Osteoblast (primary cell): ENCODE measurements at regions not wholly inside any gene's neighbourhood (a gene's known extent, or its start where the extent isn't known, plus 50 kb on each side); places are given as distances from the start of the nearest gene placed in this dataset.

Source experiments
- DNase-seq: peaks from one replicate; pipeline ENCODE4 v3.0.0; 2011; ENCODE audit warnings: low spot score, mixed read lengths; ENCODE audit not compliant: insufficient read length; ENCODE audit errors: missing footprints
- H2AFZ ChIP-seq: 2 replicates; pipeline ENCODE4 v1.6.0; 2011; ENCODE audit warnings: mild to moderate bottlenecking, low read length
- H3K27ac ChIP-seq: 2 replicates; pipeline ENCODE4 v1.5.1; 2011; ENCODE audit warnings: mild to moderate bottlenecking, low read depth, low read length, moderate library complexity
- H3K27me3 ChIP-seq: 2 replicates; pipeline ENCODE4 v1.6.0; 2012; ENCODE audit warnings: mild to moderate bottlenecking, control low read depth, inconsistent platforms, low read length, moderate library complexity; ENCODE audit not compliant: insufficient read depth
- H3K36me3 ChIP-seq: 2 replicates; pipeline ENCODE4 v1.5.1; 2011; ENCODE audit warnings: mild to moderate bottlenecking, low read length, control low read depth, moderate library complexity; ENCODE audit not compliant: insufficient read depth
- H3K4me1 ChIP-seq: 2 replicates; pipeline ENCODE4 v1.5.1; 2011; ENCODE audit warnings: mild to moderate bottlenecking, low read length, control low read depth, moderate library complexity; ENCODE audit not compliant: insufficient read depth
- H3K4me2 ChIP-seq: 2 replicates; pipeline ENCODE4 v1.6.0; 2011; ENCODE audit warnings: mild to moderate bottlenecking, low read length; ENCODE audit not compliant: insufficient read depth
- H3K4me3 ChIP-seq: fragments of 200-600 bp; sonication (generic); 3 replicates; pipeline ENCODE4 v1.5.1; 2012; ENCODE audit warnings: mild to moderate bottlenecking, low read length, inconsistent platforms; ENCODE audit not compliant: insufficient read depth
- H3K79me2 ChIP-seq: 2 replicates; pipeline ENCODE4 v1.6.0; 2012; ENCODE audit warnings: mild to moderate bottlenecking, low read length, control low read depth, inconsistent platforms; ENCODE audit not compliant: insufficient read depth
- H3K9me3 ChIP-seq: 2 replicates; pipeline ENCODE4 v1.5.1; 2011; ENCODE audit warnings: low read depth, low read length, control low read depth
- H4K20me1 ChIP-seq: 2 replicates; pipeline ENCODE4 v1.6.0; 2012; ENCODE audit warnings: mild to moderate bottlenecking, low read length, control low read depth; ENCODE audit not compliant: insufficient read depth
- CTCF ChIP-seq: IDR thresholded peaks from 2 replicates; pipeline ENCODE4 v1.5.1; 2011; ENCODE audit warnings: mild to moderate bottlenecking, low read depth, low read length, moderate library complexity; ENCODE audit errors: extremely low read depth

- H4K20me1 ChIP-seq, result no peaks in the 10 kb centered on the region
- H3K79me2 ChIP-seq, result no peaks in the 10 kb centered on the region
- H2AFZ ChIP-seq, result no peak overlapping the region
- no peaks in the 10 kb centered on the region for H3K9me3 ChIP-seq
- no peak for TF ChIP-seq CTCF
- DNase-seq, result no peak
- no peak overlapping the region for H3K4me2 ChIP-seq
- no peak overlapping the region for H3K27ac ChIP-seq
- no peaks in the 10 kb centered on the region for H3K36me3 ChIP-seq
- no peaks in the 10 kb centered on the region for H3K27me3 ChIP-seq
- H3K4me3 ChIP-seq, result no peak overlapping the region
- no peaks in the 10 kb centered on the region for H3K4me1 ChIP-seq
These were observed 191.7 kb upstream of the GBE1 start for GRCh38 chr3:81953111-81953510.

- no peaks in the 10 kb centered on the region for H3K79me2 ChIP-seq
- H3K27ac ChIP-seq, result no peak overlapping the region
- H3K4me3 ChIP-seq, result no peak overlapping the region
- TF ChIP-seq CTCF, result no peak
- H4K20me1 ChIP-seq, result no peaks in the 10 kb centered on the region
- no peaks in the 10 kb centered on the region for H3K4me1 ChIP-seq
- no peaks in the 10 kb centered on the region for H3K9me3 ChIP-seq
- H3K36me3 ChIP-seq, result no peaks in the 10 kb centered on the region
- H2AFZ ChIP-seq, result no peak overlapping the region
- H3K27me3 ChIP-seq, result no peaks in the 10 kb centered on the region
- H3K4me2 ChIP-seq, result no peak overlapping the region
- DNase-seq, result no peak
These were observed 190.7 kb upstream of the GBE1 start for GRCh38 chr3:81952141-81952540.

- Histone ChIP-seq H3K4me2 (no peak overlapping the region), H3K4me1 (no peaks in the 10 kb centered on the region), H3K36me3 (no peaks in the 10 kb centered on the region)
These were observed 190.2 kb upstream of the GBE1 start for GRCh38 chr3:81951636-81952035.

GRCh38 chr3:81951106-81951505 is 189.7 kb upstream of the GBE1 start:
- Histone ChIP-seq H2AFZ (no peak overlapping the region), H3K27me3 (no peaks in the 10 kb centered on the region), H3K4me2 (no peak overlapping the region), H3K4me1 (no peaks in the 10 kb centered on the region), H3K36me3 (no peaks in the 10 kb centered on the region), H3K9me3 (no peaks in the 10 kb centered on the region), H3K79me2 (no peaks in the 10 kb centered on the region), H3K27ac (no peak overlapping the region), H3K4me3 (no peak overlapping the region), H4K20me1 (no peaks in the 10 kb centered on the region)
- TF ChIP-seq CTCF, result no peak
- DNase-seq, result no peak

More at GRCh38 chr3:81951636-81952035, 190.2 kb upstream of the GBE1 start:
- no peak for TF ChIP-seq CTCF
- no peaks in the 10 kb centered on the region for H3K79me2 ChIP-seq
- no peak overlapping the region for H3K4me3 ChIP-seq
- no peak for DNase-seq
- H3K27ac ChIP-seq, result no peak overlapping the region
- no peaks in the 10 kb centered on the region for H3K9me3 ChIP-seq
- no peaks in the 10 kb centered on the region for H4K20me1 ChIP-seq
- no peaks in the 10 kb centered on the region for H3K27me3 ChIP-seq
- no peak overlapping the region for H2AFZ ChIP-seq
